Aorta (tissue), 5 donors: ENCODE measurements at regions not wholly inside any gene's neighbourhood (a gene's known extent, or its start where the extent isn't known, plus 50 kb on each side); places are given as distances from the start of the nearest gene placed in this dataset.
"Not testable (repeated sequence)": the region's sequence is repeated elsewhere in the genome, so short reads cannot be mapped to it uniquely, and the experiment has no call there.

Source experiments
- ATAC-seq: fragments of 200-7000 bp; cut with Tn5 transposase; one replicate; pipeline ENCODE4 v1.9.1; 2022; ENCODE audit warnings: moderate library complexity; ENCODE audit not compliant: low FRiP score
- DNase-seq, 2 donors: peaks; one replicate each; pipeline ENCODE4 v3.0.0-alpha.2; 2020
- H3K27ac ChIP-seq, 2 donors: one replicate each; pipeline ENCODE4 v1.5.1; 2013; ENCODE audit warnings: low read length in 2 of 2, mild to moderate bottlenecking in 2 of 2, moderate library complexity in 2 of 2, control low read depth in 1 of 2, inconsistent platforms in 1 of 2, low read depth in 1 of 2
- H3K27me3 ChIP-seq, 2 donors: one replicate each; pipeline ENCODE4 v1.6.1; 2013; ENCODE audit warnings: control low read depth in 1 of 2, low read length in 1 of 2, mild to moderate bottlenecking in 1 of 2, moderate library complexity in 1 of 2; ENCODE audit not compliant: insufficient read depth in 2 of 2, control insufficient read depth in 1 of 2
- H3K36me3 ChIP-seq, 2 donors: one replicate each; pipeline ENCODE4 v1.6.1; 2013; ENCODE audit warnings: control low read depth in 1 of 2, low read length in 1 of 2, mild to moderate bottlenecking in 1 of 2; ENCODE audit not compliant: insufficient read depth in 2 of 2, control insufficient read depth in 1 of 2
- H3K4me1 ChIP-seq, 2 donors: one replicate each; pipeline ENCODE4 v1.6.1; 2013; ENCODE audit warnings: low read length in 2 of 2, control low read depth in 1 of 2, mild to moderate bottlenecking in 1 of 2, moderate library complexity in 1 of 2; ENCODE audit not compliant: insufficient read depth in 2 of 2, control insufficient read depth in 1 of 2
- H3K4me3 ChIP-seq, 2 donors: one replicate each; pipeline ENCODE4 v1.5.1; 2013; ENCODE audit warnings: low read length in 2 of 2, control low read depth in 1 of 2, mild to moderate bottlenecking in 1 of 2
- H3K9me3 ChIP-seq: one replicate; pipeline ENCODE4 v1.6.1; 2013; ENCODE audit warnings: mild to moderate bottlenecking, low read length; ENCODE audit not compliant: control insufficient read depth
- WGBS, 2 donors: extraction: QIAGEN DNeasy Blood & Tissue Kit; methylation state at CpG; one replicate each; pipeline ENCODE4 v1.1.7; 2013; 5-methylcytosine and 5-hydroxymethylcytosine counted together
- intact Hi-C, 2 donors: fragments of 100-400 bp; cut with DNase I; formaldehyde crosslinking; loops; one replicate each; pipeline versions ENCODE4 v1.14.2 to v1.15.0; 2022
- donor health status: healthy with polysubstance abuse.
- donor health status: Bipolar disorder and iron deficiency.
- donor health status: DM: no; HTN: no; CAD: no.
- donor health status: DM: no; HTN: no; CAD: no.
- donor health status: DM: yes; HTN: yes; CAD: no.

DNA sequence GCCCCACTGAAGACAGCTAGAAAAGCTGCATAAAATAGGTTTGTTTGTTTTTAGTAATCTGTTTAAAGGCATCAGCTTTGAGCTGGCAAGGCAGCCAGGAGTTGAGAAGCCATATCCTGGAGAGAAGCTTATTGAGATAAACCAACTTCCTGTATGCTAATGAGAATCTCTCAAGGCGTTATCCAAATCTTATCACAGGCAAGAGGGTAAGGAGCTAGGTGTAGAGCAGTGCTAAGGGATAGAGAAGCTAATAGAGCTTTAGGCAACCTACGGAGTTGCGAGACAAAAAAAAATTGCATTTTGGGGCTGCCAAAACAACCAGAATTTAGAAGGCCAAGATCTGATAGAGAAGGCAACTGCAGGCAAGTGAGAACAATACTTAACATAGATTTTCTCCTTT, 641.6 kb downstream of the SH2D4B start:
- Histone ChIP-seq H3K4me3 (no peak overlapping the region), H3K27me3 (no peaks in the 10 kb centered on the region), H3K9me3 (no peaks in the 10 kb centered on the region), H3K27ac (no peak overlapping the region), H3K4me1 (no peaks in the 10 kb centered on the region), H3K36me3 (no peaks in the 10 kb centered on the region)
- ATAC-seq: no peak
- intact Hi-C loops: no loop called here
- no peak for DNase-seq
- 65 to 68% methylated on average over 3 of the region's 3 CpGs for WGBS, 2 donors

DNA sequence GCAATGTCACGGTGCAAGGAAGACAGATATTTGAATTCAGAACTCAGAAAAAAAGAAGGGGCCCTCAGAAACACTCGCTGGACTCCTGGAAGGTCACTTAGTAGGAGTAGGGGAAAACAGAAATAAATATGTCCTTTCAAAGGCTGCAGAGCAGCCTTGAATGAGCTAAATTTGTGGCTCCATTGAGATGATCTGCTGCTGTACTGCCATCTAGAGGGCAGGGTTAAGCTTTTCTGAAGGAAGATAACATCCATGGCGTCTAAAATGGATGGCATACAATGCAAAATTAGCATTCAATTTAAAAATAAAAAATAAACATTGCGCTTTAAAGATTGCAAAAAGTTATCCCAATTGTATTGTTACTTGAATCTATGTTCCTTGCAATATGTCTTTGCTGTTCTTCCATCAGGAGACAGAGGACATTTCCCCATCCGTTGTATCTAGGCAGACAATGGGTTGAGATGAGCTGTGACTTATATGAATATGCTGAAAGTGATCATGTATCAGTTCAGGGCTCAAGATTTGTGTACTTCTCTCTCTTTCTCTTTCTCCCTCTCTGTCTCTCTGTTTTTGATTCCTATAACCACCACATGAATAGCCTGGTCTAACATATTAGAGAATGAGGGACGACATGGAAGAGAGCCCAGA, 642.2 kb downstream of the SH2D4B start:
- no peaks in the 10 kb centered on the region for H3K4me1 ChIP-seq
- no peak overlapping the region for H3K4me3 ChIP-seq
- no peaks in the 10 kb centered on the region for H3K9me3 ChIP-seq
- DNase-seq: no peak
- intact Hi-C loops: no loop called here
- 54 to 56% methylated on average over 6 of the region's 6 CpGs for WGBS, 2 donors
- H3K27ac ChIP-seq: no peak overlapping the region
- H3K27me3 ChIP-seq: no peaks in the 10 kb centered on the region
- H3K36me3 ChIP-seq: no peaks in the 10 kb centered on the region
- no peak for ATAC-seq

DNA sequence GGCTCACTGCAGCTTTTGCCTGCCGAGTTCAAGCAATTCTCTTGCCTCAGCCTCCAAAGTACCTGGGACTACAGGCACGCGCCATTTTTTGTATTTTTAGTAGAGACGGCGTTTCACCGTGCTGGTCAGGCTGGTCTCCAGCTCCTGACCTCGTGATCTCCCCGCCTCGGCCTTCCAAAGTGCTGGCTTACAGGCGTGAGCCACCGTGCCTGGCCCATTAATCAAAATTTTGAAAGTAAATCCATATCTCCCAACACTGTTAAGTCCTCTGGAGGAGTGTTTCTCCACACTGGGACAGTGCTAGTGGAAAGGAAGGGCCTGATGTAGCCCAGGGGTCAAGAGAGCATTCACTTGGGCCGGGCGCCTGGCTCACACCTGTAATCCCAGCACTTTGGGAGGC, 644.6 kb downstream of the SH2D4B start:
- Histone ChIP-seq H3K27me3 (no peaks in the 10 kb centered on the region), H3K4me3 (no peak overlapping the region), H3K4me1 (no peaks in the 10 kb centered on the region), H3K36me3 (no peaks in the 10 kb centered on the region), H3K27ac (no peak overlapping the region), H3K9me3 (no peaks in the 10 kb centered on the region)
- intact Hi-C loops: no loop called here
- ATAC-seq (no peak), DNase-seq (no peak)
- 90 to 92% methylated on average over 13 of the region's 13 CpGs for WGBS, 2 donors

DNA sequence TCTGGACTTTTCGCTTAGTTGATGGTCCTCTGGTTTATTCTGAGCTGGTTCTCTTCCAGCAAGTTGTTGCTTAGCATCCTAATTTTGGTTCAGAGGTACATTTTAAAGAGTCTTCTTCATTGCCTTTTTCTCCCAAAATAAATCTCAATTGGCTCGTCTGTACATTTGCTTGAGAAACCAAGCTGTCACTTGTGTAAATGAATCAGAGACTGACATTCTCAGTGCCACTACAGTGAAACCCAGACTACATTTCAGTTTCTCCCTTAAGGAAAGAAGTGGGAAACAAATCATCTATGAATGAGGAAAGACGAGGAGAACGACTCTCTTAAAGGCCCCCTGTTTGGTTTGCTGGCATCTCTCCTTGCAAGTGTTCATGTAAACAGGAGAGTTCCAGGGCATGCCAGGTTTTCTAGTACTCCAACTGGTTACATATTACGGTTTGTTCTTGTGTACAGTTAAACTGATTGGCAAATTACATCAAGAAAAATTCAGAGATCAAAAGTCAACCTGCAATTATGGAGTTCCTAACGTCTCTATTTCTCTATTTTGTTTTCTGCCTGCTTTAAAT, 654.6 kb downstream of the SH2D4B start:
- ATAC-seq (no peak), DNase-seq (no peak)
- WGBS, 2 donors: 45 to 48% methylated on average over 6 of the region's 6 CpGs
- H3K4me1 ChIP-seq: no peaks in the 10 kb centered on the region
- H3K27ac ChIP-seq: no peak overlapping the region
- intact Hi-C loops: no loop called here
- H3K4me3 ChIP-seq: no peak overlapping the region
- no peaks in the 10 kb centered on the region for H3K27me3 ChIP-seq
- H3K36me3 ChIP-seq: no peaks in the 10 kb centered on the region
- H3K9me3 ChIP-seq: no peaks in the 10 kb centered on the region

GRCh38 chr10:81200801-81201200, 663.1 kb downstream of the SH2D4B start:
- Histone ChIP-seq H3K4me3 (no peak overlapping the region), H3K27ac (no peak overlapping the region), H3K36me3 (no peaks in the 10 kb centered on the region), H3K27me3 (no peaks in the 10 kb centered on the region), H3K9me3 (peaks cover 1% of the 10 kb centered on the region), H3K4me1 (no peaks in the 10 kb centered on the region)
- intact Hi-C loops: no loop called here
- DNase-seq (no peak), ATAC-seq (no peak)
- 81 to 89% methylated on average over 2 of the region's 2 CpGs for WGBS, 2 donors

DNA sequence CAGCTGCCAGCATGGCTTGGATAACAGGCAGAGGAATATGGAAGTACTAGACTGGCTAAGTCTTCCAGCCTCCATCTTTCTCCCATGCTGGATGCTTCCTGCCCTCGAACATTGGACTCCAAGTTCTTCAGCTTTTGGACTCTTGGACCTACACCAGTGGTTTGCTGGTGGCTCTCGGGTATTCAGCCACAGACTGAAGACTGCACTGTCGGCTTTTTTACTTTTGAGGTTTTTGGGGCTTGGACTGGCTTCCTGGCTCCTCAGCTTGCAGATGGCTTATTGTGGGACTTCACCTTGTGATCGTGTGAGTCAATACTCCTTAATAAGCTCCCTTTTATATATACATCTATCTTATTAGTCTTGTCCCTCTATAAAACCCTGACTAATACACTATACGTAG, 667.6 kb upstream of the NRG3 start:
- H3K9me3 ChIP-seq, H3K27me3 ChIP-seq, H3K4me3 ChIP-seq, ATAC-seq, H3K4me1 ChIP-seq, H3K27ac ChIP-seq, H3K36me3 ChIP-seq, intact Hi-C loops, DNase-seq: not testable (repeated sequence)
- WGBS, 2 donors: 84 to 87% methylated on average over 5 of the region's 5 CpGs

DNA sequence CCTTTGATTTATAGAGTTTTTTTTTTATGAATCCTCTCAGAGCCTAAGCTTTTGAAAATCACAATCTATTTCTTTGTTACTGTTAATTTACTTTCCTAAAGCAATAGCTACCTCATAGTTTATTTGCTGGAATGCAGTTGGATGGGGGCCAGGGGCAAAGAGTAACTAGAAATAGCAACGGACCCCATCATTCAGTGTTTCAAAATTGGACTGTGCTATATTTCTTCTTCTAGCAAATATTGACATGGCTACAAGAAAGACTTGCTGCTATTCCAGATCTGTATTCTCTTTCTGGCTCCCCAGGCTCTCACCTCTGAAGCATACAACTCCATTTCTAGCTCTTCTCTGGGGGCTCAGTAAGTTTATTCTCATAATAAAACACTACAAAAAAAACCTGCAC, 661.6 kb upstream of the NRG3 start:
- H3K27ac ChIP-seq: no peak overlapping the region
- H3K9me3 ChIP-seq: no peaks in the 10 kb centered on the region
- no peaks in the 10 kb centered on the region for H3K36me3 ChIP-seq
- no peaks in the 10 kb centered on the region for H3K4me1 ChIP-seq
- H3K4me3 ChIP-seq: no peak overlapping the region
- no peaks in the 10 kb centered on the region for H3K27me3 ChIP-seq
- intact Hi-C loops: no loop called here
- WGBS, 2 donors: 9 to 11% methylated on average over 1 of the region's 1 CpG
- DNase-seq (no peak), ATAC-seq (no peak)

DNA sequence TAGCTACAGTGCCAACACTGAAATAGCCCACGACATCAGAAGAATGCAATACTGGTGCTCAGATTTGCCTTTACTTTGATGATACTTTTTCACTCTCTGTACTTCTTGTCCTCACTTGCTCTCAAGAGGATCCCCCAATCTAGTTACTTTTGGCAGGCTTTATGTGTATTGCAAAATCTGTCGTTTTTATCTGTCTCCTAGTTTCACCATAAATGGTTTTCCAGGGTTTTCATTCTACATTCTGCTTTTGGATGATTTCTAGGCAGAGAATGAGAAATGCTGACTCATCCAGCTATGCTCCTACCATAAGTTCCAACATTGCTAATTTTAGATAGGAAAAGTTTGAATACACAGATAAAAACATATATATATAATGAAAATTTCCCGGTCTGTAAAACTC, 659.5 kb upstream of the NRG3 start:
- Histone ChIP-seq H3K27ac (no peak overlapping the region), H3K27me3 (no peaks in the 10 kb centered on the region), H3K9me3 (no peaks in the 10 kb centered on the region), H3K4me3 (no peak overlapping the region), H3K4me1 (no peaks in the 10 kb centered on the region), H3K36me3 (no peaks in the 10 kb centered on the region)
- WGBS, 2 donors: 17 to 19% methylated on average over 3 of the region's 3 CpGs
- ATAC-seq (peak; percentile 33), DNase-seq (no peak)
- intact Hi-C loops: no loop called here

- Histone ChIP-seq H3K27me3 (no peaks in the 10 kb centered on the region), H3K27ac (no peak overlapping the region), H3K9me3 (no peaks in the 10 kb centered on the region), H3K4me3 (no peak overlapping the region), H3K4me1 (no peaks in the 10 kb centered on the region), H3K36me3 (no peaks in the 10 kb centered on the region)
- DNase-seq (no peak), ATAC-seq (no peak)
- intact Hi-C loops: no loop called here
- WGBS, 2 donors: 83 to 84% methylated on average over 5 of the region's 5 CpGs
Observed at GRCh38 chr10:81216949-81217348, 658.0 kb upstream of the NRG3 start.
